ENCODE measurements at regions not wholly inside any gene's neighbourhood (a gene's known extent, or its start where the extent isn't known, plus 50 kb on each side); places are given as distances from the start of the nearest gene placed in this dataset.

- ChIA-PET CTCF (no interaction called here), POLR2A (interaction anchor here (0.6 kb wide), 1 partner anchor 28 kb away, joined by 3 read pairs; no protein-coding TSS in a partner anchor)
- H3K9me3 ChIP-seq (ENCODE audit: control insufficient read depth, insufficient read depth, low read depth, low read length) = no peaks in the 10 kb centered on the region
- no TSS peak for BruUV-seq (replicated peaks)
- DNase-seq (ENCODE audit: low read depth, low spot score) (no peak), ATAC-seq (no peak)
- intact Hi-C loops (cut with micrococcal nuclease; ENCODE audit: unreplicated experiment) = no loop called here
- H3K27me3 ChIP-seq (ENCODE audit: control insufficient read depth, insufficient read depth, low read length) = no peaks in the 10 kb centered on the region
- no peak overlapping the region for H3K27ac ChIP-seq (ENCODE audit: low read length)
- TF ChIP-seq, protein P1, sequence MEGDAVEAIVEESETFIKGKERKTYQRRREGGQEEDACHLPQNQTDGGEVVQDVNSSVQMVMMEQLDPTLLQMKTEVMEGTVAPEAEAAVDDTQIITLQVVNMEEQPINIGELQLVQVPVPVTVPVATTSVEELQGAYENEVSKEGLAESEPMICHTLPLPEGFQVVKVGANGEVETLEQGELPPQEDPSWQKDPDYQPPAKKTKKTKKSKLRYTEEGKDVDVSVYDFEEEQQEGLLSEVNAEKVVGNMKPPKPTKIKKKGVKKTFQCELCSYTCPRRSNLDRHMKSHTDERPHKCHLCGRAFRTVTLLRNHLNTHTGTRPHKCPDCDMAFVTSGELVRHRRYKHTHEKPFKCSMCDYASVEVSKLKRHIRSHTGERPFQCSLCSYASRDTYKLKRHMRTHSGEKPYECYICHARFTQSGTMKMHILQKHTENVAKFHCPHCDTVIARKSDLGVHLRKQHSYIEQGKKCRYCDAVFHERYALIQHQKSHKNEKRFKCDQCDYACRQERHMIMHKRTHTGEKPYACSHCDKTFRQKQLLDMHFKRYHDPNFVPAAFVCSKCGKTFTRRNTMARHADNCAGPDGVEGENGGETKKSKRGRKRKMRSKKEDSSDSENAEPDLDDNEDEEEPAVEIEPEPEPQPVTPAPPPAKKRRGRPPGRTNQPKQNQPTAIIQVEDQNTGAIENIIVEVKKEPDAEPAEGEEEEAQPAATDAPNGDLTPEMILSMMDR (IDR thresholded peaks at IDR 0.05) = no peak
- TF ChIP-seq SIN3A (IDR thresholded peaks at IDR 0.05; ENCODE audit: borderline replicate concordance, insufficient read depth, low read depth, low read length) (no peak), REST (IDR thresholded peaks at IDR 0.05; ENCODE audit: insufficient read depth in 1 of 2, low read depth in 2 of 2, low read length in 1 of 2) (no peak), POLR2AphosphoS5 (IDR thresholded peaks at IDR 0.05; ENCODE audit: low read depth, low read length) (no peak), TCF7L2 (IDR thresholded peaks at IDR 0.05; ENCODE audit: low read depth, low read length) (no peak)
- no peaks in the 10 kb centered on the region for H3K4me1 ChIP-seq (ENCODE audit: control insufficient read depth, insufficient read depth, low read length)
- no peaks in the 10 kb centered on the region for H3K36me3 ChIP-seq (ENCODE audit: control insufficient read depth, insufficient read depth, low read length)
- H3K4me3 ChIP-seq (ENCODE audit: low read depth in 2 of 2, low read length in 2 of 2) = no peak overlapping the region
- in situ Hi-C loops (cut with HindIII; ENCODE audit: low pct_unique_long_range_greater_than_20kb, low sequenced_read_pairs) = no loop called here
These were observed 130.5 kb upstream of the MROH9 start for GRCh38 chr1:170804879-170805278.

DNA sequence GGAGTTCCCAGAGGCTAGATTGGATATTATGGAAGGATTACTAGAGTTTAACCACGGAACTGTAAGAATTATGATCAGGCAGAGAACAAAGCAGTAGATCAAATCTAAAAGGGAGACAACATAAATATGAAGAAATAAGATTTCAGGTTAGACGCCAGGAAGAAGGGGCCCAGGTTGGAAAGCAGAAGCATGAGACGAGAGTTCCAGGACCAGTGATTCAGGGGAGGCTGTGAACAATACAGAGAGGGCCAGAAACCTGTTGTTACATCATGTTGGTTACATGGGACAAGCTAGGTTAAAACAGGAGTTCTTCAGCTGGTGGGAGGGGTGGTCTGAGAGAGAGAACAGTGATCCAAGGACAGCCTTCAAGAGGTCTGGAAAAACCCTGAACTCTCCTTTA is 128.4 kb upstream of the MROH9 start:
- TF ChIP-seq TCF7L2 (IDR thresholded peaks at IDR 0.05; ENCODE audit: low read depth, low read length) = no peak
- TF ChIP-seq, protein P1 (IDR thresholded peaks at IDR 0.05) = no peak
- no peak for TF ChIP-seq POLR2AphosphoS5 (IDR thresholded peaks at IDR 0.05; ENCODE audit: low read depth, low read length)
- Histone ChIP-seq H3K27ac (ENCODE audit: low read length) (no peak overlapping the region), H3K4me3 (ENCODE audit: low read depth in 2 of 2, low read length in 2 of 2) (no peak overlapping the region), H3K4me1 (ENCODE audit: control insufficient read depth, insufficient read depth, low read length) (no peaks in the 10 kb centered on the region), H3K36me3 (ENCODE audit: control insufficient read depth, insufficient read depth, low read length) (no peaks in the 10 kb centered on the region), H3K27me3 (ENCODE audit: control insufficient read depth, insufficient read depth, low read length) (no peaks in the 10 kb centered on the region), H3K9me3 (ENCODE audit: control insufficient read depth, insufficient read depth, low read depth, low read length) (no peaks in the 10 kb centered on the region)
- ChIA-PET POLR2A (no interaction called here), CTCF (no interaction called here)
- in situ Hi-C loops (cut with HindIII; ENCODE audit: low pct_unique_long_range_greater_than_20kb, low sequenced_read_pairs) (no loop called here), intact Hi-C loops (cut with micrococcal nuclease; ENCODE audit: unreplicated experiment) (no loop called here)
- no TSS peak for BruUV-seq (replicated peaks)
- no peak for ATAC-seq
- DNase-seq (ENCODE audit: low read depth, low spot score) = no peak
